ENCODE measurements at regions not wholly inside any gene's neighbourhood (a gene's known extent, or its start where the extent isn't known, plus 50 kb on each side); places are given as distances from the start of the nearest gene placed in this dataset.

DNA sequence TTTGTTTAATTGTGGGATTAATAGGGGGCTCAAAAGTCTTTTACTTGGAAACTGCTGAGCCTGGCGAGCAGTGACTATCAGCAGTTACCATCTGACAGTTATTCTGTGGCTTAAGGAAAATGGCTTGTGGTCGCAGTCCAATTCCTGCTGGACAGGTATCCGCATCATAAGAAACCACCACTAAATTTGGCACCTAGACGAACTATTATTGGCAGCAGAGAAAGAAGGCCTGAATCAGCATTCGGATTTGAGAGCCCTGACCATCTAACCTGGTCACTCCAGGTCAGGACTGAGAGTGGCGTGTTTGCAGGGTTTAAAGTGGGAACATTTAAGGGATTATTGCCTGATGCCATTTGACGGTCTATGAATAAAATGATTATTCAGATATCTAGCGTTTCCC, 146.4 kb downstream of the RPS12 start:
- no peak overlapping the region for H3K56ac ChIP-seq (ENCODE audit: insufficient read length, low read depth, low read length)
- no peaks in the 10 kb centered on the region for H3K27me3 ChIP-seq (ENCODE audit: insufficient read depth, low read length)
- H3K23ac ChIP-seq (ENCODE audit: insufficient read length, low read depth, low read length), result no peak overlapping the region
- DNase-seq, result no peak
- H3K79me2 ChIP-seq (ENCODE audit: insufficient read depth, low read length), result no peaks in the 10 kb centered on the region
- H4K5ac ChIP-seq (ENCODE audit: insufficient read length, low read depth, low read length), result no peak overlapping the region
- no peak overlapping the region for H2BK12ac ChIP-seq (ENCODE audit: insufficient read length, low read depth, low read length)
- no peaks in the 10 kb centered on the region for H3K27me3 Mint-ChIP-seq (ENCODE audit: low read depth)
- H3K27ac Mint-ChIP-seq, result no peak overlapping the region
- H3K4me3 Mint-ChIP-seq, result no peak overlapping the region
- H2BK5ac ChIP-seq (ENCODE audit: insufficient read length, low read length), result no peak overlapping the region
- no peak overlapping the region for H3K18ac ChIP-seq (ENCODE audit: insufficient read length, low read depth, low read length)
- no peak overlapping the region for H2AFZ ChIP-seq (ENCODE audit: low read length)
- H3K36me3 Mint-ChIP-seq (ENCODE audit: insufficient read depth in 1 of 3, low read depth in 3 of 3), result no peaks in the 10 kb centered on the region
- no peak overlapping the region for H2BK120ac ChIP-seq (ENCODE audit: low read depth, low read length, poor library complexity, severe bottlenecking)
- H3K27ac ChIP-seq (ENCODE audit: insufficient read length, low read depth, low read length), result no peak overlapping the region
- no peaks in the 10 kb centered on the region for H3K79me1 ChIP-seq (ENCODE audit: insufficient read depth, low read depth, low read length, poor library complexity, severe bottlenecking)
- H4K91ac ChIP-seq (ENCODE audit: insufficient read length, low read depth, low read length), result no peak overlapping the region
- no peak overlapping the region for H3K14ac ChIP-seq (ENCODE audit: insufficient read depth, low read length)
- H3K4me1 Mint-ChIP-seq, result peaks cover 7 to 18% of the 10 kb centered on the region in 2 experiments
- no peak overlapping the region for H2AK5ac ChIP-seq (ENCODE audit: insufficient read length, low read length)
- no peak overlapping the region for H4K8ac ChIP-seq (replicated peaks; ENCODE audit: insufficient read length, low read depth, low read length)
- no peaks in the 10 kb centered on the region for H3K9me3 Mint-ChIP-seq
- TF ChIP-seq, protein P1, sequence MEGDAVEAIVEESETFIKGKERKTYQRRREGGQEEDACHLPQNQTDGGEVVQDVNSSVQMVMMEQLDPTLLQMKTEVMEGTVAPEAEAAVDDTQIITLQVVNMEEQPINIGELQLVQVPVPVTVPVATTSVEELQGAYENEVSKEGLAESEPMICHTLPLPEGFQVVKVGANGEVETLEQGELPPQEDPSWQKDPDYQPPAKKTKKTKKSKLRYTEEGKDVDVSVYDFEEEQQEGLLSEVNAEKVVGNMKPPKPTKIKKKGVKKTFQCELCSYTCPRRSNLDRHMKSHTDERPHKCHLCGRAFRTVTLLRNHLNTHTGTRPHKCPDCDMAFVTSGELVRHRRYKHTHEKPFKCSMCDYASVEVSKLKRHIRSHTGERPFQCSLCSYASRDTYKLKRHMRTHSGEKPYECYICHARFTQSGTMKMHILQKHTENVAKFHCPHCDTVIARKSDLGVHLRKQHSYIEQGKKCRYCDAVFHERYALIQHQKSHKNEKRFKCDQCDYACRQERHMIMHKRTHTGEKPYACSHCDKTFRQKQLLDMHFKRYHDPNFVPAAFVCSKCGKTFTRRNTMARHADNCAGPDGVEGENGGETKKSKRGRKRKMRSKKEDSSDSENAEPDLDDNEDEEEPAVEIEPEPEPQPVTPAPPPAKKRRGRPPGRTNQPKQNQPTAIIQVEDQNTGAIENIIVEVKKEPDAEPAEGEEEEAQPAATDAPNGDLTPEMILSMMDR (conservative IDR thresholded peaks at IDR 0.05), result no peak
- H3K4me2 ChIP-seq (ENCODE audit: insufficient read depth, insufficient read length, low read length), result no peak overlapping the region
- H3K9me3 ChIP-seq (ENCODE audit: control insufficient read depth, low read depth, low read length), result no peaks in the 10 kb centered on the region
- H4K20me1 ChIP-seq (ENCODE audit: control insufficient read depth, insufficient read depth, insufficient read length), result no peaks in the 10 kb centered on the region
- no peak overlapping the region for H2BK15ac ChIP-seq (ENCODE audit: low read depth, low read length)
- no peaks in the 10 kb centered on the region for H3K23me2 ChIP-seq (ENCODE audit: insufficient read length, low read depth, low read length, poor library complexity, severe bottlenecking)
- no peak overlapping the region for H3K9ac ChIP-seq (ENCODE audit: extremely low read depth, insufficient read length, low read length)
- H2BK20ac ChIP-seq (ENCODE audit: low read depth, low read length, poor library complexity, severe bottlenecking), result no peak overlapping the region
- H3T11ph ChIP-seq (ENCODE audit: low read length), result no peak overlapping the region
- WGBS (ENCODE audit: extremely low coverage, insufficient read length, low lambda C conversion rate), result no CpG with 5 or more reads among the region's 8 CpGs
- no peaks in the 10 kb centered on the region; the same call in none of the 2 replicates for H3K4me1 ChIP-seq (ENCODE audit: insufficient read depth, low read length)
- no peak overlapping the region for H3K4ac ChIP-seq (ENCODE audit: low read depth, low read length)
